Activated CD4-positive, CD25-positive, alpha-beta regulatory T cell treated with anti-CD3 and anti-CD28 coated beads, Interleukin-2, amount 50 U/mL, for 72 hours (primary cell): ENCODE measurements at regions not wholly inside any gene's neighbourhood (a gene's known extent, or its start where the extent isn't known, plus 50 kb on each side); places are given as distances from the start of the nearest gene placed in this dataset.
"Not testable (repeated sequence)": the region's sequence is repeated elsewhere in the genome, so short reads cannot be mapped to it uniquely, and the experiment has no call there.

ENCODE experiments used
- DNase-seq: peaks from one replicate; pipeline ENCODE4 v3.0.0; 2021

DNA sequence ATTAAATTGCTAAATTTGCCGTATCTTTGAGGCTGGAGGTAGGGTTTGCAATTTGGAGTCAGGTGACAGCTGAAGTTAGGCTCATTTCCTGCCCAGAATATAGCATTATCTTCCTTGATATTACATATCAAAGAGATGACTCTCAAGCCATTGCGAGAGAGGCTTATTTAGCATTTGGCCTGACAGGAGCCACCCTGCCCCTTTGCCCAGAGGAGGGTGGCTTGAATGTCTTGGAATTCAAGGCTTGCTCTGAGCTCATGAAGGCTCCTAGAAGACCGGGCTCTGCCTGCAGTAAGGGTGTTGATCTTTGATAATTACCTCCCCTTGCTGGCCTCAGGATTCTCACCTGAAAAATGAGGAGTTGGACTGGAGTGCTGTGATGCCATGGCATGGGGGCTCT is 251.4 kb upstream of the C2CD4B start:
- no peak for DNase-seq

DNA sequence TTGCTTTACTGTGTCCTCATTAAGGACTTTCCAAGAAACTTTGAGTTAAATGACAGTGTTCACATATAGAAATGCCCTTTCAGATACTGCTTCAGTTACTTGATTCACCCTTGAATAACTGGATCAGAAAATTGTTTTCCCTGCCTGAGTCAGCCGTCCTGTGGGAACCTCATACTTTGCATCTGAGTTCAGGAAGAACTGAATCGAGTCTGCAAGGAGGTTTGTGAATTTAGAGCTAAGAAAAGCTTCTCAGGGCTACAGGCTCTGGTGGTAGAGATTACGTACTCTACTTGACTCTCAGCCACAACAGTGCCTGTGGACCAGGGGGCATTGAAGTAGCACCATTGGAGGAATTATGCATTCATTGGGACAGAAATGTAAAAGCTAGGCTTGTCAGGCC is 252.4 kb upstream of the C2CD4B start:
- no peak for DNase-seq

DNA sequence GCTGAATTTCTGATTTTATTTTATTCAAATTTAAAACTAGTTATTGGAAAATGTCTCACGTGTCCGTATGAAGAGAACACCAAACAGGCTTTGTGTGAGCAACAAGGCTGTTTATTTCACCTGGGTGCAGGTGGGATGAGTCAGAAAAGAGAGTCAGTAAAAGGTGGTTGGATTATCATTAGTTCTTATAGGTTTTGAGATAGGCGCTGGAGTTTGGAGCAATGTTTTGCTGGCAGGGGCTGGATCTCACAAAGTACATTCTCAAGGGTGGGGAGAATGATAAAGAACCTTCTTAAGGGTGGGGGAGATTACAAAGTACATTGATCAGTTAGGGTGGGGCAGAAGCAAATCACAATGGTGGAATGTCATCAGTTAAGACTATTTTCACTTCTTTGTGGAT is 253.4 kb upstream of the C2CD4B start:
- DNase-seq, result not testable (repeated sequence)

DNA sequence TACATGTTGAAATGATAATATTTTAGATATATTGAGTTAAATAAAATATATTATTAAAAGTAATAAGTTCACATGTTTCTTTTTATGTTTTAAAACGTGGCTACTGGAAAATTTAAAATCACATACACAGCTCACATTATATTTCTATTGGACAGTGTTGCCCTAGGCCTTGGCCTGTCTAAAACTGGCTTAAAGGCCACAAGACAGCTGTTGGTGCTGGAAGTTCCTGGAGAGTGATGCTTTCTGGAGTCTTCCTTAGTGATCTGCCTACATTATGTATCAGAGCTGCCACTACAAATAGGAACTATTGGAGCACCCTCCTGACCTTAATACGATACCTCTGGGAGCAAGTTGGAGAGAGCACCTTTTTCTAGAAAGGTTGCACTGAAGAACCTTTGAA is 254.1 kb upstream of the C2CD4B start:
- DNase-seq, result no peak

DNA sequence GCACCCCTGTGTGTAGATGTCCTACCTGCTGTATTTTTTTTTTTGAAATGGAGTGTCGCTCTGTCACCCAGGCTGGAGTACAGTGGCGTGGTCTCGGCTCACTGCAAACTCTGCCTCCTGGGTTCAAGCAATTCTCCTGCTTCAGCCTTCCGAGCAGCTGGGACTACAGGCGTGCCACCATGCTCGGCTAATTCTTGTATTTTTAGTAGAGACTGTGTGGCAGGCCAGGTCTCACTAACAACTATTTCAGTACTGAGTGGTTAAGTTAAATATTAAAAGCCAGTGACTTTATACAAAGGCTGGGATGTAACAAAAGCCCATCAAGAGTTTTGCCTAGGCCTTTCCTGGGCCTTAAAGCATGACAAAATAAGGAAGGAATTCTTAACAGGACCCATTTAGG is 255.3 kb upstream of the C2CD4B start:
- DNase-seq, result not testable (repeated sequence)

DNA sequence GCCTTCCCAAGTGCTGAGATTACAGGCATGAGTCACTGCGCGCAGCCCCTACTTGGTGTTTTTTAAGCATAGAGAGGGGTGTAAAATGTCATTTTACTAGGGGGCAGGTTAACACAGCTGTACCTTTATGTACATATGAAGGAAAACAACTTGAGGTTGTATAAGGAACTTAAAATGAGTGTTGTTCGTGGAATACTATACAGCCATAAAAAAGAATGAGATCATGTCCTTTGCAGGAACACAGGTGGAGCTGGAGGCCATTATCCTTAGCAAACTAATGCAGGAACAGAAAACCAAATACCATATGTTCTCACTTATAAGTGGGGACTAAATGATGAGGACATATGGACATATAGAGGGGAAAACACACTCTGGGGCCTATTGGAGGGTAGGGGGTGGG is 256.2 kb upstream of the C2CD4B start:
- DNase-seq, result no peak

DNA sequence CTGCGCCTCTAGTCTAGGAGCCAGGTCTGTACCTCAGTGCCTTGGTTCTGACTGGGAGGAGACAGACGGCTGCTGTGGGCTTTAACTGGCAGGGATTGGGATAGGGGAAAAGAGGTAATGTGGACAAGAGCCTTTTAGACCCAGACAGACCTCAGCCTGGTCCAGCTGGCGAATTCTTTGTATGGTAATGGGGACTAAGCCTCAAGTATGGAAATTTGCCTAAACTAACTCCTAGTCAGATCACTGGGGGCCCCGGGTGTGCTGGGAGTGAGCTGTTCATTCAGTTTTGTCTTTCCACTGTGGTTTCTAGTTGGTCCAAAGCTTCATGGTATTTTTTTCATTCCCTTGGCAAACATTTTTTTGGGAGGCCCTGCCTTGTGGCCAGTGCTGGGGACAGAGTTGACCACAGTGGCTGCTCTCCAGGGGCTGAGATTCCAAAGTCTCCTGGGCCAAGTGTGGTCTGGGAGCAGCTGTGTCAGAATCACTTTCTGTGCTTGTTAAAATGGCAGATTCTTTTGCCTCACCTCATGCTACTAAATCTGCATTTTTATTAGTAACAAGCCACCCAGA is 261.4 kb upstream of the C2CD4B start:
- DNase-seq, result no peak

DNA sequence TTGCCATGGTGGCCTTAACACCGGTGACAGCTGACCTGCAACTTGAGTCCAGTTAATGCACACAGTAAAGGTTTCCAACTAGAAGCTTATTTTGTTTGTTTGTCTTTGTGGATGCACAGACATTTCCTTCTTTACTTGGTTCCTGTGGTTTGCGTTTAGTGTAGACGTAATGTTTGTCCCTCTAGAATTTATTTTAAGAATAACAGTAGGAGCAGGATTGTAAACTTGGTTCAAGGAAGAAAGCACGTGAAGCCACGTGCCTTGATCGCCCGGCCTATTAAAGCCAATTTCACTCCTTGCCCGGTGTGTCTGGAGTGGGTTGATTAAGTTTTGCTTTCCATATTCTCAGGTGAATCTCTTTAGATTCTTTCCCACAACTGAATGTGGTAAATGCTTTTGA is 263.2 kb upstream of the C2CD4B start:
- DNase-seq, result no peak

DNA sequence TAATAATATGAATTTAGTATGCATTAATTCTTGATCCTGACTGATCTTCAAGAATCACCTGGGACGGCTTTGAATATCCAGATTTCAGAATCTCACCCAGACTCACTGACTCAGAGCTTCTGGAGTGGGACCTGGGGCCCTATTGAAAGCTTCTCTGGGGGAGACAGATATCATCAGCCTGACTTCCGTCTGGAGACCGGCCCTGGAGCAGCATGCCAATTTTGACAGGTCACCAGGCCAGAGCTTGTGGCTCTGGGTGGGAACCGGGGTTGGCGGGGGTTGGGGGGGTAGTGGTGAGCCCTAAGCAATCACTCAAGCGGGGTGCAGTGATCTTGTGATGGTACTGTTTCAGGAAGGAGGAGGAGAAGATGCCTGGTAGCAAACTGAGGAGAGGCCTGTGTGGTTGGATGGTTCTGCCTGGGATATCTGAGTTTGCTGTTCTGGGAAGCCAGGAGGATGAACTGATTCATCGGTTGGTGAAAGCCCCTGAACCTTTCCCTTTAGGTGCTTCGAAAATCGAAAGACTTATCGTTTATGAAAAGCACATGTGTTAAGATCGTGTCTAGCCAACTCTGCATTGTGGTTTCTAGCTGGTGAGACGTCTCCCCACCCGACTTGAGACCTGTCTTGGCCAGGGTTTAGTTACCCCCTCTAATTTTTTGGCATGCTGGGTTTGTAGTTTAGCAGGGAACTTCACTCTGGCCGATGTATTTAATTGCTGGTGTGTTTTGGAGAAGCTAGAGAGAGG is 263.9 kb upstream of the C2CD4B start:
- DNase-seq, result no peak

DNA sequence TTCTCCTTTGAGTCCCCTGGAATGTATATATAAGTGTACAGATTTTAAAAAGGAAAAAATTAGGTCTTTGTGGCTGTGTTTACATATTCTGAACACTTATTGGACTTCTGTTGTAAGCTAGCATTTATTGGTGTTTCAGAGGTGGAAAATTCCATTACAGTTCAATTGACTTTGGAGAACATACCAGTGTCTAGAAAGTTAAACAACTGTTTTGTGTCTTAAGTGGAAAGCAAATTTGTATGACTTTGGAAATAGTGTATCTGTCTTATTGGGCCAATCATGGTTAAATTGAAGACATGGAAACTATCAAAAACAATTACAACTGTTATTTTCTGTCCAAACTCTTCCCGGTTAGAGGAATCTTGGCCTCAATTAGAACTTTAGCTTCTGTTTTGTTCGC is 265.0 kb upstream of the C2CD4B start:
- DNase-seq, result no peak

DNA sequence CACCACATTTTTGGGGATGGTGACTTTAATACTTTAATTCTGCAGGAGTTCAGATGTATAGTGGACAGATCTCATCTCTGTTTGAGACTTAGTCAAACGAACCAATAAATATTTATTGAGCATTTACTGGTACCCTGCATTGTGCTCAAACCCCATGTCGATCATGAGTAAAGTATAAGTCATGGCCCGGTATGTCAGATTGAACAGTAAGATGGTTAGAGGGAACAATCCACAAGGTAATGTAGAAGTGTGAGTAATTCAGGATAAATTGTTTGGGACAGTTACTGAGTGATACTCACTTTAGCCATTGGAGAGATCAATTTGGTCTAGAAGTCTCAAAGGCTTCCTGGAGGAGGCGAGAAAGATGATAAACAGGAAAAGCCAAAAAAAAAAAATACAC is 265.5 kb upstream of the C2CD4B start:
- no peak for DNase-seq

DNA sequence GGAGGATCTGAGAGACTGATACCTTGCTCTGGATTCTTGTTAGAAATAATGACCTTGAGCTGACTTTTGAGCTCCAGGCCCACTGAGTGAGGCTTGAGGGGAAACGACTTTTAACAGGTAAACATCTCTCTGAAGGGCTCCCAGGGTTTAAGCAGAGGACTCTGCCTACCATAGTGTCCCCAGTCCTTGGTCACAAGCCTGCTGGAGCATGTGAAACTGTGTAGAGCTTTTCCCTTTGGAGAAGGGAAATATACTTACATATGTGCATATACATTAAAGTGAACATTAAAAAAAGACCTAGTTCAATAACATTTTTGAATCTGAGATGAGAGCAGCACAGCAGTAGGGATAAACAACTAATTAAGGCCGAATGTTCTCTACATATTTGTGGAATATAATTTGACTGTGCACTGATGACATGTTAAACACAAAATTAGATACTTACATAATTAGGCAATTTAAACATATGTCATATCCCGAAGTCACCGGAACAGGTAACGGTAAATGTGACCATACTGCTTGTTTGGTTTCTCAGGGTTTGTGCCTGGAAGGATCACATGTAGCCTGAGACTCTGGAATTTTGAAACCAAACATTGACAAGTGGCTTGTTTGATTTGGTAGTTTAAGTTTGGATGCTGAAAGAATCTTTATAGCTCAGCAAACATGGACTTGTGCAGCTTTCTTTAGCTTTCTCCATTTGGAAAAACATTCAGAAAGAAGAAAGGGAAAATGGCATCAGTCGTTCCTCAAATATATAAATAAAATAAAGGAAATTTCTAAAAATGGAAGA is 266.1 kb upstream of the C2CD4B start:
- no peak for DNase-seq

DNA sequence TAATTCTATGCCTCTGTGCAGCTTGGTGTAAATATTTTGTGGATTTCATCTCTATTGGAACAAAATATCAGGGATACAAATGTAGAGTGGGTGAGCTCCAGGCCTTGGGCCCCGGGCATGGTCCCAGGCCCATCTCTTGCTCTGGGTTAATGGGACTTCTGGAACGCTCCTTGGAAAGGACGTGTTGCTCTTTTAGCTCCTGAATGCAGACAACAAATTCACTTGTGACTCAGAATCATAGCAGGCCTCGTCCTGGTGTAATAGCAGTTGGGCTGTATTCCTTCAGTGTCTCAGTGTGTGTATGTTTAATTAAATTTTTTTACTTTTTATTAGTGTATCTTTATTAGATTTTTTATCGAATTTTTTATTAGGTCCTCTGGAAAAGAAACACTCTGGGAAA is 266.7 kb upstream of the C2CD4B start:
- DNase-seq, result no peak

DNA sequence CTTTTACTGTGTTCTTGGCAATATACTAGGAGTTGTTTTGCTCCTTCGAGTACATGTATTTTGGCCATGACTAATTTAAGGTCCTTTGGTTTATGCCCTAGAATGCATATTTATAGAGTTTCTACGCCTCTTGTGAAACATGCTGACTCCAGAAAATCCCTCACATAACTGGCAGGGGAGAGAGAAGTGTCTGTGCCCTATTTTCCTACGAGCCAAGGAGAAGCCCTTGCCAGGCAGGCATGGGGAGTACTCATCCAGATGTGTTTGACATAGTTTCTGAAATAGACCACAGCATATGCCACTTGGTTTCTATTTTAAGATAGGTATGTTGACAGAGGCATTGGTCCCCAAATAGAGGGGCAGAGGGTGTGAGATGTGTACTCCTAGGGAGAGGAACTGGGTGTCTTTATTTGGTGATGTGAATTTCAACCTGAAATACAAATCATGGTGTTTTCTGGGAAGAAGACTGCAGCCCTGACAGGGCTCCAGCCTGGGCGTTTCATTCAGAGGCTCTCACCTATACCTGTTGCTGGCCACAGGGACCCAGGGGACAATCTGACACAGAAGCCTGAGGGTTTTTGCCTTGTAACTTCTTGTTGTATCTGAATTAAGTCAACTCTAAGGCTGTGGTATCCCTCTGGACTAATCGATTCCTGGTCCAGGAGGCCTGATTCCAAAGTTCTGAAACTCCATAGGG is 267.8 kb upstream of the C2CD4B start:
- DNase-seq, result no peak

DNA sequence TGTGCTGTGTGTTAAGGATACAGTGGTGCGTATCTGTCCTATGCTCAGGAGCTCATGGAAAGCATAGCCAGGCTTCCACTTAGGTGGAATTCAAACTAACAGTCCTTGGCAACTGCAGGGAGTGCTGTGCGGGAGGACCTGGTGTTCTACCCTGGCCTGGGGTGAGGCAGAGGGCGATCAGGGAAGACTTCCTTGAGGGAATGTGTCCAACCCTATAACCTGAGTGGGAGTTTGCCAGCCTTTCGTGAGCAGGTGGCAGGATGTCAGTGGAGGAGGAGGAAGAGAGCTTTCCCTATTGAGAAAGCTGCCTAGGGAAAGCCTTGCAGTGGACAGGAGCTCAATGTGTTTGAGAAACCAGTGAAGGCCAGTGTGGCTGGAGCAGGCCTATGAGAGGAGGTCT is 271.1 kb upstream of the C2CD4B start:
- no peak for DNase-seq

DNA sequence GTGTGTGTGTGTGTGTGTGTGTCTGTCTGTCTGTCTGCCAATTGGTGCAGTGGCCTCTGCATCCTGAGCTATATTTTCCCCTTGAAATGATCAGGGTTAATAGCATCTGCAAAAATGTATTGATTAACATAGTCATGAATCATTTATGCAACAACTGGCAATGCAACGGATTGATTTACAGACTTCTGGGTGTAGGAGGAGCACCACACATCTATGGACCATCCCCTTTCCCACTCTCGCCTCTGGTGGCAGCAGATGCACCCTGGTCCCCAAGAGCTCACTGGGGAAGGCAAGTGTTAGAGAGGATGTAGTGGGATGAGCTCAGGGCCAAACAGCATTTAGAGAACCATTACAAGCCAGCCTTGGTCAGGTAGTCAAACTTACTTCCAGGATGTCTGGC is 272.7 kb upstream of the C2CD4B start:
- DNase-seq, result no peak

DNA sequence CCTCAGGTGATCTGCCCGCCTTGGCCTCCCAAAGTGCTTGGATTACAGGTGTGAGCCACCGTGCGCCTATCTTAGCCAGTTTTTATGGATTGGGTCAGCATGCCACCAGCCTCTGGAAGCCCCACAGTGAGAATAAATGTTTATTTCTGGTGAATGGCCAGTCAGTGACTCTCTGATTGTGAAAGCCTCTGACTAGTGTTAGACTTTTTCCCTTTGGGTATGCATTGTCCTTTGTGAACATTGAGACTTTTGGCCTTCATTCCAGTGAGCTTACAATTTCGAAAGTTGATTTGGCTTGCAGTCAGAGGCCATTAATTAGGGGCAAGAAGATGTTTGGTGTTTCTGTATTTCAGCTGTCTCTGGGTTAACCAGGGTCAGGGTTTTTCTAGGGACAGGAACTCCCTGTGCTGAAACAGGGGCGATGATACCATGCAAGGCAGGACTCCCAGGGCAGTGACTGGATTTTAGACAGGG is 274.5 kb upstream of the C2CD4B start:
- DNase-seq, result no peak

DNA sequence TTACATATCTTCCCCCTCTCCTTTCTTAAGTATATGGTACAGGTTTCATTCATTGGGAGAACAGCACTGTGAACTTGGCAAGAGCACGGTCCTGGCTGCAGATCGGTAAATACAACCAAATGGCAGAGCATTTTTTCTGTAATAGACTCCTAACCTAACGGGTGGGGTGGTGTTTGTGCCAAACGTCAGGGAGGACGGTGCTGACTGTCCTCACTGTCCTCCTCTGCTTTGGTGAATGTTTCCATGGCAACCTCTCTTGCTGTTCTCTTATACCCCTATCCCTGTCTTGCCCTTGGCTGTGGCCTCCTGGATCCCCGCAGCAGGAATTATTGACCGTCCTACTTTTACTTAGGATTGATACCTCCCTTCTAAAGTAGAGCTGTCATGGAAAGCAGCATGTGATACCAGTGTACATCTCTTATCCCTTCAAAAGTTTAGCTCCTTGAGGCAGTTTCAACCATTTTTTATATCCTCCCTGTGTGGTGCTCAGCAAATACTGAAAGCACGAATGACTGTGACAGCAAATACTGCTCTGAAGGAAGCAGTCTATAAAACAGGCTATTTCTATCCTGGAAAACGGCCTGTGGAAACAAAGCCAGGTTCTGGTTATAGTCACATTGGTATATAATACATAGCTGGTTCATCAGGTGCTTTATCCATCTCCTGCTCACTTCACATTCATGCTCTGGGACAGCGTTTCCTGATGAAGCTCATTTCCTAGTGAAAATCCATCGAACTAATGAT is 275.4 kb upstream of the C2CD4B start:
- no peak for DNase-seq

DNA sequence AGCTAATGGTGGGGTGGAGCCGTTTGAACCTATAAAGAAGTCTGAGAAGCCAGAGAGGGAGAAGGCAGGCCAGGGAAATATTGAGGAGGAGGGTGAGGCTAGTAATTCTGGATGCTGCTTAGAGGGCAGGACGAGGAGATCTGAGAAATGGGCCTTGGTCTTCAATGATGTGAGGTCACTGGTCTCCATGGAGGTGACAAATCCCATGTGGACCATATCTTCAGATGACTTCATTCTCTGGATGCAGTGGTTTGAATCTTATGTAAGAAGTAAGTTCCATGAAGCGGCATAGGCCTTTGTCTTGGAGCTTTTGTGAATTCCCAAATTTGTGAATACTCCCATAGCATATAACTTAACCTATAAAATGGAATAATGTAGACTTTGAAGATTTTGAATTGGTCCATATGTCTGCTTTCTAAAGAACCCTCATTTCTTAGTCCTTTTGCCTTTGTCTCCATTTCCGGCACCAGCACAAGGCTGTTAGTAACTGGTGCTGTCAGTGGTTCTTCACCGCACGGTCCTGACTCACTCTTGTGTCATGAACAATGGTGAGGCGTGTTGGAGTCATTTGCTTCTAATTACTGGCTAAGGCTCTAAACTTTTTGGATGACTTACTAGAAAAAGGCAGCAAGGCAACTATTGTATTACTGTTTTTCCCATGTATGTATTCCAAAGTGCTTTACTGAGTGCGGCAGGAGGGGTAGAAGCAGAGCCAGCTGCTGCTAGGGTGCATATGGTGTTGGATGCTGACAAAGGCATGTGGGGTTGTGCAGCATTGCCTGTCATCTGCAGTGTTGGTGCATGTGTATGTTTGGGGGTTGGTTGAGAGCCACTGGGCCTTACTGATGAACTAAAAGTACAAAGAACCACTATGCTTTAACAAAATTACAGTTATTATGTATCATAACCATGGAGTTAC is 279.3 kb upstream of the C2CD4B start:
- no peak for DNase-seq

DNA sequence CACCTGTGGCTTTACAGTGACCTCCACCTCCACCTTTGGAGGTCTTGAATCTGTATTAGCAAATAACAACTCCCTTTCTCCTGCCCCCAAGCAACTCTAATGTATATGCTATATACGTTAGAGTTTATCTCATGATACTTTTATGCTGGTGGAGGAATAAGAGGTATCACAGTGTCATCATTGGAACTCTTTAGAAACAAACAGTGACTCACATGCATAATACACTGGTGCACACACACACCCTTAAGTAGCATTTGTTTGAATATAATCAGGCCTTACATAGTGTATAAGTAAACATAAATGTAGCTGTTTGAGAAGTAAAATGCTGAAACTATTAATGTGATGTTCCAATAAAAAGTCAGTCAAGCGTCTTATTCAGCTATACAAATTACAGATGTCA is 280.2 kb upstream of the C2CD4B start:
- no peak for DNase-seq

DNA sequence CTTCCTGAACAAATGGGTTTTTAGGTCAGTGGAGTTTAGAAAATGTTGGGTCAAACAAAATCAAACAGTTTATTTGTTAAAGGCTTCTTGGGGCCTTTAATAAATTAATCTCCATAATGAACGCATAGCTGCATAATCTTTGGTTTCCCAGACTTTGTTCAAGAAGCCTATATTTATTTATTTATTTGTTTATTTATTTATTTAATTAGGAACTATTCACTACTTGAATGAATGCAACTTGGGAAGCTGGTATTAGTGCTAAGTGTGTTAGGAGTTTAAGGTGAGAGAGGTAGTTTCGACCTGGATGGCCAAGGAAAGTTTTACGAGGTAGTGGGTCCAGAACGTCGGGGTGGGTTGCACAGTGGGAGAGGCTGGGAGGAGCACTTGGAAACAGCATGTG is 281.9 kb upstream of the C2CD4B start:
- no peak for DNase-seq

DNA sequence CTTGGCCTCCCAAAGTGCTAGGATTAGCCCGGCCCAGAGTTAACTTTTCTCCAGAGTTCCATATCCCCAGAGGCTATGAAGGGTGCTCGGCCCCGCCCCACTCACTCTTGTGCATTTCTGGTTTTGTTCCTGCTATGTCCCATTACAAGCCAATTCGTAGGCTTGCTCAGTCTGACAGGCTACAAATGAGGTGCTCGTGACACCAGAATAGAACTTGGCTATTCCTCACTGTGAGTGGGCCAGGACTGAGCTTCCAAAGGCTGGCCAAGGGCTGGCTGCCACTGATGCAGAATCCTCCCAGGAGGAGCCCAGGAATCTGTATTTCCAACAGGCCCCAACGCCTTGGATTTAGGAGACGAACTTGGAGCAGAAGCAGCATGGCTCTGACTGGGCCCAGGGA is 282.7 kb upstream of the C2CD4B start:
- no peak for DNase-seq
